Fibroblast of skin of scalp (primary cell): ENCODE measurements at regions not wholly inside any gene's neighbourhood (a gene's known extent, or its start where the extent isn't known, plus 50 kb on each side); places are given as distances from the start of the nearest gene placed in this dataset.
"Not testable (repeated sequence)": the region's sequence is repeated elsewhere in the genome, so short reads cannot be mapped to it uniquely, and the experiment has no call there.

ENCODE experiments used
- DNase-seq: peaks from one replicate; pipeline ENCODE4 v3.0.0-alpha.2; 2013

GRCh38 chr4:33882246-33882990, 2361.9 kb downstream of the ARAP2 start:
- peak; percentile 25 for DNase-seq

- no peak for DNase-seq
Observed at GRCh38 chr4:33883111-33883510, 2361.2 kb downstream of the ARAP2 start.

DNA sequence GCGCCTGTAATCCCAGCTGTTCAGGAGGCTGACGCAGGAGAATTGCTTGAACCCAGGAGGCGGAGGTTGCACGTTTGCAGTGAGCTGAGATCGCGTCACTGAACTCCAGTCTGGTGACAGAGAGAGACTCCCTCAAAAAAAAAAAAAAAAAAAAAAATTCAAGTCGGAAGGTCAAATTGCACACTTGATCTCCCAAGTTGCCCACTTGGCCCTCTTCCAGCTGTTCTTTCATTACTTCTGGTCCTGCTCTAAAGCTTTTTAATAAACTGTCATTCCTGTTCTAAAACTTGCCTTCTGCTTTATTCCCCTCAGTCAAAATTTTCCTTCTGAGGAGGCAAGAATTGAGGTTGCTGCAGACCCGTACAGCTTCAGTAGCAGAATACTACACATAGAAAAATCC, 2358.0 kb downstream of the ARAP2 start:
- DNase-seq = no peak

GRCh38 chr4:33890841-33891240, 2353.5 kb downstream of the ARAP2 start:
- DNase-seq = peak; percentile 15

DNA sequence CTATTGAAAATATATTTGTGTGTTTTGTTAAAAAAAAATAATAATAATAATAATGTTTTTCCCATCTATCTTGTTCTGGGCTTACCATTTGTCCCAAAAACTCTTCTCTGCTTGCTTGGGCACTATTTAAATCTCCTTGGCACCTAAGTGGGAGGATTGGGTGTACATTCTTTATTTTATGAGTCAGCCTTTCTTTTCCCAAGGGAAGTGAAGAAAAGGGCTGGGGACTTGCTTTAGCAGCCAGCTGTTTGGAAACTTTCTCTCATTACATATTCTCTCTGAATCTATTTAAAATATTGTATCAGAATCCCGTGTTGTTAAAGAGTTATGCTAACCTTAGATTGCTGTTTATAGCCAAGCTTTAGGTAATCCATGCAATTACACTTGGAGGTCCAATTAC, 2332.4 kb downstream of the ARAP2 start:
- DNase-seq = peak; percentile 18

DNA sequence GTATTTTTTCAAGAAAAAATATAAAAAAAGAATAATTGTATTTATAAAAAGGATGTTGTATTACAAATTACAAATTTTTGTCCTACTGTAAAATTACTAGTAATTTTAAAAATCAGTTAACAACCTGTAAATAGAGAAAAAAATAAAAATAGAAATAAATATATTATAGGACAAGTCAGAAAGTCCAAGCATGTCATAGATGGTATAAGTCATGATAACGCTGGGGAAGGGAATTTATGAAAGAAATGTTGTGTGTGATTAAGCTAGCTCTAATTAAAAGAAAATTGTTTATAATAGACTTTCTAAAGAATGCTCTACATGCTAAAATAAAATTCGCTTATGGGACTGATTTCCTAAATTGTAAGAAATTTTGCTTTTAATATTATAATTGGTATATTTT, 2329.9 kb downstream of the ARAP2 start:
- no peak for DNase-seq

GRCh38 chr4:33923469-33923868, 2320.8 kb downstream of the ARAP2 start:
- DNase-seq = no peak

DNA sequence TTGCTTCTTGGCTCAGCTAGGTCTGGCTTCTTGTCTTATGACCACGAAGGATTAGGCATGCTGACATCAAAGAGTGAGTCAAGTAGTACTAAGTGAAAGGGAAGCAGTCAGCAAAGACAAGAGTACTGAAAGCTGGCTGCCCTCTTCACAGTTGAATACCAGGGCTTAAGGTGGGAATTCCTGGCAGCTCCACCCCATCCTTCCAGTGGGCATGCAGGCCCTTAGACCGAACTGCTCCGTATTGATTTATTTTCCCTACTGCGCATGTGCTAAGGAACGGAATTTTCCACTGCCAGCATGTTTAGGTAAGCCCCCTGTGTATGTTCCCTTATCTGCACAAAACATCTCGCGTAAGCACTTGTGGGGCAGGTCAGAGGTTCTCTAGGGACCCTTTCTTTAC, 2320.1 kb downstream of the ARAP2 start:
- peak; percentile 57 for DNase-seq

GRCh38 chr4:33924811-33925210, 2319.5 kb downstream of the ARAP2 start:
- peak; percentile 57 for DNase-seq

- peak; percentile 18 for DNase-seq
Observed at GRCh38 chr4:33930497-33930896, 2313.8 kb downstream of the ARAP2 start.

DNA sequence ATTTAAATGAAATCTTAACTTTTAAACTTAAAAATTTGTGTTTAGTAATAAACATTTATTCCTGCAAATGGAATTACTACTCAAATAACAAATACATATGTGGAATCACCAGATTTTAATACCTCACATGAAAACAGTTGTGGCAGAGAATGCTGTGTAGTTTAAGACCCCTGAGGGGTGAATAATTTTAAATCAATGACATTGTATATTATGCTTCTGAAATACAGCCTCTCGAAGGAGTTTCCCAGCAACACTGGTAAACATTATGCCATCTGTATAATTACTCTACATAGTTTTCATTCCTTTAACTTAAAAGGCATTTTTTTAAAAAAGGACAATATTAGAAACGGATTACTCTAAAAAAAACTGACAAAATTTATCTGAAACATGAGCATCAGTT, 2313.3 kb downstream of the ARAP2 start:
- DNase-seq = peak; percentile 3

- DNase-seq = no peak
Observed at GRCh38 chr4:33940281-33940680, 2304.0 kb downstream of the ARAP2 start.

- peak; percentile 23 for DNase-seq
Observed at GRCh38 chr4:33941854-33942253, 2302.5 kb downstream of the ARAP2 start.

GRCh38 chr4:33948921-33949320, 2295.4 kb downstream of the ARAP2 start:
- DNase-seq = no peak

DNA sequence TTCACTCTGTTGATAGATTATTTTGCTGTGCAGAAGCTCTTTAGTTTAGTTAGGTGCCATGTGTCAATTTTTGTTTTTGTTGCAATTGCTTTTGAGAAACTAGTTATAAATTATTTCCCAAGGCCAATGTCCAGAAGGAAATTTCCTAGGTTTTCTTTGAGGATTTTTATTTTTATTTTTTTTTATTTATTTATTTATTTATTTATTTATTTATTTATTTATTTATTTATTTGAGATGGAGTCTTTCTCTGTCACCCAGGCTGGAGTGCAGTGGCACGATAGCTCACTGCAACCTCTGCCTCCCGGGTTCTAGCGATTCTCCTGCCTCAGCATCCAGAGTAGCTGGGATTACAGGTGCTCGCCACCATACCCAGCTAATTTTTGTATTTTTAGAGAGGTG, 2290.5 kb downstream of the ARAP2 start:
- not testable (repeated sequence) for DNase-seq

DNA sequence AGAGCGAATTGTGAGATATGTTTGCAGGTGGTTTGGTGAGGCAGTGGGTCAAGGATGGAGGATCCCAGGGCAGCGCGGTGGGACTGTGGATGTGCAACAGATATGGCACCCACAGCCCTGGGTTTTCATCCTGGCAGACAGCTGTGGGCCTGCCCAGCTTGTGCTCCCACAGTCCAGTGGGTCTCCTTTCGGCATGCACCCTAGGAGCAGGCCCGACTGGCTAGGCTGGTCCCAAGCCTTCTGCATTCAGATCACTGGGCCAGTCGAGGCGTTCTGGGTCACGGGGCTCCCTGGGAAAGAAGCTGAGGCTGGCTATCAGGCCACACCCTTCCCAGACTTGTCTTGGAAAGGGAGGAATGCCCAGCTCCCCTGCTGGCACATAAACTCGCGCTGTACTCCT, 2289.6 kb downstream of the ARAP2 start:
- DNase-seq = no peak

GRCh38 chr4:33959519-33959918, 2284.8 kb downstream of the ARAP2 start:
- peak; percentile 72 for DNase-seq

DNA sequence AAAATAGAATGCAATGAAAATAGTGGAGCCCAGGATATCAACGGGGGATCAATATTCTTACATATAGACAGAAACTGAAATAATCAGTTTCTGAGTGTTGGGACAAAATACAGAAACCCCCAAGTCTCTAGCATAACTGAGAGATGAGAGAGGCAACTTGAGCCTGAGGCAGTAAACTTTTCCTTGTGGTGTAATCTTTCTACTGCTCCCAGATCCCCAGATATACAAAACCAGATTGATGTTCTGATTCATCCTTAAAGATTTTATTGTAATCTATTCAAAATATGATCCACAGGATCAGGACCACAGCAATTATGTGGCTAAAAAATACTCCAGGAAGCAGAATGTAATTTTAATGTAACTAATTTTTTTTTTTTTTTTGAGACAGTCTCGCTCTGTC, 2282.6 kb downstream of the ARAP2 start:
- DNase-seq = peak; percentile 58

DNA sequence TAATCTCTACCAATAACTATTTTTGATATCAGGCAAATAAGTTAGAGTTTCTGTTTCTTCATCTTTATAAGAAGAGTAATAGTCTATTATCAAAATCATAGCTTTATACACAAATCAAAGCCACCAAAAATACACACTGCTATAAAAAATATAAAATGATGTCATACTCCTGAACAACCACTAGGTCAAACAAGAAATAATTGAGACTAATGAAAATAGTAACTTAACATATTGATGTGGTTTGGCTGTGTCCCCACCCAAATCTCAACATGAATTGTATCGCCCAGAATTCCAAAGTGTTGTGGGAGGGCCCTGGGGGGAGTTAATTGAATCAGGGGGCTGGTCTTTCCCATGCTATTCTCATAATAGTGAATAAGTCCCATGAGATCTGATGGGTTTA, 2277.5 kb downstream of the ARAP2 start:
- no peak for DNase-seq

- no peak for DNase-seq
Observed at GRCh38 chr4:33974270-33974669, 2270.0 kb downstream of the ARAP2 start.

DNA sequence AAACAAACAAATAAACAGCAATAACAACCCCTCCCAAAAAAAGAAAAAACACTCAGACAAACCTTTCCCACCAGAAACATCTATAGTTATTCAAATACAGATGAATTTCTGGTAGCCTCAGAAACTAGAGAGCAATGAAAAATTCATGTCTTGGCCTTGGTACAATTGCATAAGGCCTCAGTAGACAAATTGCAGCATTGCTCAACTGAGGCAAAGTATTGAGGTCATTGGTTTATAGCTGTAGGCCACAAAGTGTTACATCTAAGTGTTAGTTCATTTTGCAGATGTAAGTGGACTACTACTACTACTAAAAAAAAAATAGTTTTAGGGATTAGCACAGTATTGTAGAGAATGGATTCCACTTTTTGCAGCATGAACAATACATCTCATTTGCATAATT, 2268.3 kb downstream of the ARAP2 start:
- DNase-seq = no peak

DNA sequence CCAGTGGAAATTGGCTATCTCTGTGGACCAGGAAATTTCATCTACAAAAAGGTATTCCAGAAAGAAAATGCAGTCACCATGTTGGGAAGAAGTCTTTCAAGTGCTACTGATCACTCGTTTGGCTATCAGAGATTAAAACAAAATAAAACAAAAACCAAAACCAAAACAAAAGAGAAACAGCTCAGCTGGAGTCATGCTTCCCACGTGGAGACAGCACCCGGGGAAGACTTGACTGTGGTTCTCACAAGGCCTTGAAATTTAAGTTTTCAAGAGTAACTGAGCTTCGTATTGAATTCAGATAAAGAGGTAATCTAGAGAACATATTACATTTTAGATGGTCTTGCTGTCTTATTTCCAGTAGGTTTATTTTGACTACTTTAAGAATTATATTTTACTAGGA, 2264.5 kb downstream of the ARAP2 start:
- not testable (repeated sequence) for DNase-seq

DNA sequence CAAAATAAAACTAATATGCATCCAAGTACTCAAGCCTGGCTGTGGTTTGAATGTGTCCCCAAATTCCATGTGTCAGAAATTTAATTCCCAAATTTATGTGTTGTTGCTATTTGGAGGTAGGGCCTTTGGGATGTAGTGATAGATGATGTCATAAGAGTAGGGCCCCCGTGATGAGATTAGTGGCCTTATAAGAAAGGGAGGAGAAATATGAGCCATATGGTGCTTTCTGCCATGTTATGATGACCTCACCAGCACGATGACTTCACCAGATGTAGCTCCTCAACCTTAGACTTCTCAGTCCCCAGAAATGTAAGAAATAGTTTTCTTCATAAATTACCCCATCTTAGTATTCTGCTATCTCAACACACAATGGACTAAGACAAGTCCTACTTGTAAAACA, 2264.0 kb downstream of the ARAP2 start:
- DNase-seq = no peak

- DNase-seq = no peak
Observed at GRCh38 chr4:33989820-33990443, 2254.4 kb downstream of the ARAP2 start.
